ENCODE measurements at regions not wholly inside any gene's neighbourhood (a gene's known extent, or its start where the extent isn't known, plus 50 kb on each side); places are given as distances from the start of the nearest gene placed in this dataset.

DNA sequence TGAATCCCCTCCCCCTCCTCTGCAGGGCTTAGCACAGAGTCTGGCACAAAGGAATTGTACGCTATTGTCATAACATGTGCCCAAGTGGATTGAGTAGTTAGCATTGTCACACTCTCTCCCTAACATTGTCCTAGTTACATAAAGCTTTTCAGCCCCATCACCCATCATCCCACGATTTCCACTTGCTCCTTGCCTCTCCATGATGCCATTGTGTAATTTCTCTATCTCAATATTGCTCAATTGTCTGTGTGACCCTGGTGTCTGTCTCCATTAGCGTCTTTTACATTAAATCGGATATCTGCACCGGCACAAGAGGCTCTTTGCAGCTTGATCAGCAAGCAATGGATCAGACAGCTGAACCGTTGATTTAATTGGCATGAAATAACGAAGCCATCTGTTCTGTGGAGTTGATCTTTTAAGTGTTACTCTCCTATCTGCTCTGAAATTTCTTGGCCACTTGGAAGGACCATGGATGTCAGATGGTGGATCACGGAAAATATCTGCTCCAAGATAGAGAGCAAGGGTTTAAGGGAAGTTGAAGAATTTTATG lies 77.0 kb upstream of the HS3ST4 start:
- TF ChIP-seq CTCF (IDR thresholded peaks at IDR 0.05) (no peak), POLR2AphosphoS5 (IDR thresholded peaks at IDR 0.05) (no peak), EP300 (IDR thresholded peaks at IDR 0.05) (no peak), POLR2A (IDR thresholded peaks at IDR 0.05) (no peak)
